ENCODE measurements at regions not wholly inside any gene's neighbourhood (a gene's known extent, or its start where the extent isn't known, plus 50 kb on each side); places are given as distances from the start of the nearest gene placed in this dataset.

- no peak for ATAC-seq (ENCODE audit: insufficient number of reproducible peaks, low FRiP score, low read depth)
- H3K4me3 ChIP-seq = no peak overlapping the region
- TF ChIP-seq CTCF (IDR thresholded peaks at IDR 0.05) = no peak
- H3K27ac ChIP-seq = no peak overlapping the region
- no peak for DNase-seq (ENCODE audit: low spot score)
- no peaks in the 10 kb centered on the region for H3K36me3 ChIP-seq
- no peaks in the 10 kb centered on the region for H3K9me3 ChIP-seq
- H3K27me3 ChIP-seq (replicated peaks; ENCODE audit: insufficient read depth) = no peaks in the 10 kb centered on the region
- no peaks in the 10 kb centered on the region for H3K4me1 ChIP-seq (ENCODE audit: control insufficient read depth in 1 of 2, low read depth in 2 of 2)
Observed at GRCh38 chr2:44097322-44097907, 71.3 kb upstream of the PPM1B start.

- DNase-seq (ENCODE audit: low spot score) (no peak), ATAC-seq (ENCODE audit: insufficient number of reproducible peaks, low FRiP score, low read depth) (no peak)
- Histone ChIP-seq H3K27me3 (replicated peaks; ENCODE audit: insufficient read depth) (no peaks in the 10 kb centered on the region), H3K27ac (no peak overlapping the region), H3K4me3 (no peak overlapping the region), H3K9me3 (no peaks in the 10 kb centered on the region), H3K4me1 (ENCODE audit: control insufficient read depth in 1 of 2, low read depth in 2 of 2) (no peaks in the 10 kb centered on the region), H3K36me3 (no peaks in the 10 kb centered on the region)
- TF ChIP-seq CTCF (IDR thresholded peaks at IDR 0.05) = no peak
Observed at GRCh38 chr2:44098050-44098449, 70.6 kb upstream of the PPM1B start.

GRCh38 chr2:44098891-44099290, 69.8 kb upstream of the PPM1B start:
- no peaks in the 10 kb centered on the region for H3K27me3 ChIP-seq (replicated peaks; ENCODE audit: insufficient read depth)
- no peaks in the 10 kb centered on the region for H3K36me3 ChIP-seq
- no peaks in the 10 kb centered on the region for H3K9me3 ChIP-seq
- DNase-seq (ENCODE audit: low spot score) (no peak), ATAC-seq (ENCODE audit: insufficient number of reproducible peaks, low FRiP score, low read depth) (no peak)
- H3K4me1 ChIP-seq (ENCODE audit: control insufficient read depth in 1 of 2, low read depth in 2 of 2) = no peaks in the 10 kb centered on the region
- TF ChIP-seq CTCF (IDR thresholded peaks at IDR 0.05) = no peak
- H3K4me3 ChIP-seq = no peak overlapping the region
- no peak overlapping the region for H3K27ac ChIP-seq

GRCh38 chr2:44100351-44100750, 68.3 kb upstream of the PPM1B start:
- ATAC-seq (ENCODE audit: insufficient number of reproducible peaks, low FRiP score, low read depth) = peak; percentile 54
- Histone ChIP-seq H3K27ac (no peak overlapping the region), H3K4me3 (no peak overlapping the region), H3K4me1 (ENCODE audit: control insufficient read depth in 1 of 2, low read depth in 2 of 2) (no peaks in the 10 kb centered on the region), H3K9me3 (no peaks in the 10 kb centered on the region), H3K27me3 (replicated peaks; ENCODE audit: insufficient read depth) (no peaks in the 10 kb centered on the region), H3K36me3 (no peaks in the 10 kb centered on the region)
- no peak for TF ChIP-seq CTCF (IDR thresholded peaks at IDR 0.05)
- peak; percentile 4 for DNase-seq (ENCODE audit: low spot score)

GRCh38 chr2:44101246-44101645, 67.4 kb upstream of the PPM1B start:
- Histone ChIP-seq H3K9me3 (no peaks in the 10 kb centered on the region), H3K4me1 (ENCODE audit: control insufficient read depth in 1 of 2, low read depth in 2 of 2) (no peaks in the 10 kb centered on the region), H3K27me3 (replicated peaks; ENCODE audit: insufficient read depth) (no peaks in the 10 kb centered on the region), H3K36me3 (no peaks in the 10 kb centered on the region), H3K27ac (no peak overlapping the region), H3K4me3 (no peak overlapping the region)
- no peak for ATAC-seq (ENCODE audit: insufficient number of reproducible peaks, low FRiP score, low read depth)
- TF ChIP-seq CTCF (IDR thresholded peaks at IDR 0.05) = no peak
- no peak for DNase-seq (ENCODE audit: low spot score)

All from thoracic aorta (tissue), 2 donors.